ENCODE measurements at regions not wholly inside any gene's neighbourhood (a gene's known extent, or its start where the extent isn't known, plus 50 kb on each side); places are given as distances from the start of the nearest gene placed in this dataset.

DNA sequence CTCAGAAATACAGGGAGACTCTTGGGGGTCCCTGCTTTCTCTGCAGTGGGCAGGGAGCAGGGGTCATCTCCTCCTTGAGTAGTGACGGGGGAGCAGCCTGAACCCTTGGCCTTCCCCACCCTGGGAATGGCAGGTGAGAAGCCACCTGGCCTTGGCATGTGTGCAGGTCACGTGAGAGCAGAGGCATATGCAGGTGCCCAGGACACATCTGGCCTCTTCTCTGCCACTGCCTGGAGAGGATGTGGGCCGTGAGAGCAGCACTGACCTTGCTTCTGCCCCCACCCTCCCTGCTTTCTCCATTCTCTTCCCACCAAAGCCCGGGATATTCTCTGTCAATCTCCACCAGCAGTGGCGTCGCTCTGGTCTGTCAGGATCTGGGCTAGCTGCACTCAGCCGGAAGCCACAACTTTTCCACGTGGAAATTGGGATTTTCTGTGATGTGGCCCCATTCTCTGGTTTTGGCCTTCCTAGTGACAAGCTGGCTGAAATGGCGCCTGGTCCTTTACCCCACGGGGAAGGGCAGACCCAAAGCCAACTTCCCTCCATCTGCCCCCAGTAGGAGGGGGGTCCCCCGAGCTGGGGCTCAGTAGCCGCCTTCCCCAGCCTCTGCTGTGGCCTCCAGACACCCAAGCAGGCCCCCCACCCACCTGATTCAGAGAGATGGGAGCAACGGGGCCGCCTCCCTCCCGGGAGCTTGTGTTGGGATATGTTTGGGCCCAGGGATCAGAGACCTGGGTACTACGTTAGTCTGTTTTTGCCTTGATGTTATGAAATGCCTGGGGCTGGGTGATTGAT, 70.4 kb upstream of the FCN1 start:
- no peak for DNase-seq (ENCODE audit: low spot score)

DNA sequence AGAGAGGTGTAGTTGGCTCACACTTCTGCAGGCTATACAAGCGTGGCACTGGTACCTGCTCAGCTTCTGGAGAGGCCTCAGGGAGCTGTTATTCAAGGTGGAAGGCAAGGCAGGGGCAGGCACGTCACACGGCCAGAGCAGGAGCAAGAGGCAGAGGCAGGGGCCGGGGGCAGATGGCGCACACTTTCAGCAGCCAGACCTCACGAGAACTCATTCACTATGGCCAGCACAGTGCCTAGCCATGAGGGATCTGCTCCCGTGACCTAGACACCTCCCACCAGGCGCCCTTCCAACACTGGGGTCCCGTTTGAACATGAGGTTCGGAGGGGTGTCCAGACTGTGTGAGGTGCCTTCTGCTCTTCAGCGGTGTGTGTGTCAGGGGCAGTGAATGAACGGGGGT, 71.0 kb upstream of the FCN1 start:
- no peak for DNase-seq (ENCODE audit: low spot score)

DNA sequence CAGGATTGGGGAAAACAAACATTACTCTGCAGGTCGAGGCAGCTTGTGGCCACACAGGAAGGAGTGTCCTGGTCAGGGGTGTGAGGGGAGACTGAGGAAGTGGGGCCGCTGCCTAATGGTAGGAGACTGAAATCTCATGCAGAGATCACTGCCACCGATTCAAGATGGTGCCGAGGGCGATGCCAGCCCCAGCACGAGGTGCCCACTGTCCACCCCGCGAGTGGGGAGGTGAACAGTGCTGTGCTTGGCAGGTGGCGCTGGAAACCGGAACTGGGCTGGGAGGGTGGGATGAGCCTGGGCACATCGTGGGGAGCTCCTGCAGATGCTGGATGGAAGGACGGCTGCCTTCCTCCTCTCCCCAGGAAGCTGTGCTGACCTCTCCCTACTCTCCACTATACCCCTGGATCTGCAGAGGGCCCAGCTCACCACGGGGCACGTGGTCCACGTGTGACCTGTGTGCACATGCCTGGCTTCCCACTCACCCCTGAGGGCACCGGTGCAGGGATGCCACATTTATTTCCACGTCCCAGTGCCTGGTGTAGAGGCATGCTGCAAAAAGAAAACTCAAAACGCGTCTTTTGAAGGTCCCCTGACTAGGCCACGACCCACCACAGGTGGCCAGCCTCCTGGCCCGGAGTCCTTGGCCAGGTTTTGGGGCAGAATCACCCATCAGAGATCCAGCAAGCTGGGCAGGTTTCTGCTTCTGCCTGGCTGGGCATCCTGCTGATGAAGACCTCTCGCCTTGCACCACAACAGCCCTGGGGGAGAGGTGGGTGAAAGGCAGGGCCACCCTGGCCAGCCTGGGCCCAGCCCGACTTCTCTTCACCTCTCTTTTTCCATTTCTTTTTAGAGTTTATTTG, 71.7 kb upstream of the FCN1 start:
- DNase-seq (ENCODE audit: low spot score), result no peak

DNA sequence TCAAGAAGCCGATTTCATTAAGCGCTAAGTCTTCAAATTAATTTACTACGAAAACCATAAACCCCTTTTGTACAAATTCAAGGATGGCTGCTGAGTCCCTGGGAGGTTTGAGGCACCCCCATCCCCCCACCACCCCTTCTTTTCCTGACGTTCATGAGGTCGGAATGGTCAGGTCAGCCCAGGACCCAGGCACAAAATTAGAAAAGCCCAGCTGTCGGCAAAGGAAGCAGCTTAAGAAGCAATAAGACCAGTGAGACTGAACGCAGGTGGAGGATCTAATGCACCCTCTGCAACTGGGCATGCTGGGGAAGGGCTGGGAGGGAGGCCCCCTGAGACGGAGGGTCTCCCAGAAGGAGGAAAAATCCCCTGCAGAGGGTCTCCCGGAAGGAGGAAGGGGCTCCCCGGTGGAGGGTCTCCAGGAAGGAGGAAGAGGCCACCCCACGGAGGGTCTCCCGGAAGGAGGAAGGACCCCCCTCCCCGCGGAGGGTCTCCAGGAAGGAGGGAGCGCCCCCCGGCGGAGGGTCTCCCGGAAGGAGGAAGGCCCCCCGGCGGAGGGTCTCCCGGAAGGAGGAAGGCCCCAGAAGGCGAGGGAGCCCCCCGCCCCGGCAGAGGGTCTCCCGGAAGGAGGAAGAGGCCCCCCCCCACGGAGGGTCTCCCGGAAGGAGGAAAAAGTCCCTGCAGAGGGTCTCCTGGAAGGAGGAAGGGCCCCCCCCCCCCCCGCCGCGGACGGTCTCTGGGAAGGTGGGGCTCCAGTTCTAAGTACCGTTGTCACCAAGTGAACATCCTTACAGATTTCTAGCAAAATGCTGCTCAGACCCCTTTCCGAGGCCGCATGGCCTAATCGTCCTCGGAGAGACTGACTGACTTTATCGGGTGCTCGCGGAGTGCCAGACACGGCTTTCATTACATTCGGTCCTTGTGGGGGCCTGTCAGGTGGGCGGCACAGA, 74.4 kb upstream of the FCN1 start:
- DNase-seq (ENCODE audit: low spot score), result no peak

DNA sequence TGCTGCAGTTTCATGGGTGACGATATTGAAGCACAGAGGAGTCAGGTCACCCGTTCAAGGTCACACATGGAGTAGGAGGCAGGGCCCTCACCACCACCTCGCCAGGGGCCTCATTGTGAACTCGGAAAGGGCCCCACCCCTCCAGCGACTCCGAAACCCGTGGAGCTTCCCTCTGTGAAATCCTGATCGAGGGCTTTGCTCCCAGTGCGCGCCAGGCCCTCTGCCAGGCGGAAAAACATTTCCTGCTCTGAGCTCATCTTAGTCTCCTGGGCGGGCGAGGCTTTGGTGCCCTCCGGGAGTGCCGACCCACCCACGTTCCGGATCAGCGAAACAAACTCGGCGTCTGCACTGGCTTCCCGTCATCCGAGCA, 75.0 kb upstream of the FCN1 start:
- DNase-seq (ENCODE audit: low spot score), result no peak

DNA sequence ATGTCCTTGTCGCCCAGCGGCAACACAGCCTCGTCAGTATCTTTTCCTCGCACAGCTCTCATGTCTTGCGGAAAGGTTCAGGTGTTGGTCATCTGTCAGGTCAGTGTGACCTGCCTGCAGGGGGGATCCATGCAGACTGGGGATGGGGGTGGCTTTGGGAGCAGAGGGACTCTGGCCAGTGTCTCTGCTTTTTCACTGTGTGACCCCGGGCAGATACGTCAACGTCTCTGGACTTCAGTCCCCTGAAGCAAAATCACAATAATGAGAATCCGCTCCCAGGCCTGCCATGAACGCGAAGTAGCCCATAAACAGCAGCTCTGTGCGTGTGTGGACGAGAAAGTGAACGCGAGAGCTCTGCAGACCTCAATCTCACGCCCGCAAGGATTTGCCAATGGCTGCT, 75.7 kb upstream of the FCN1 start:
- no peak for DNase-seq (ENCODE audit: low spot score)

DNA sequence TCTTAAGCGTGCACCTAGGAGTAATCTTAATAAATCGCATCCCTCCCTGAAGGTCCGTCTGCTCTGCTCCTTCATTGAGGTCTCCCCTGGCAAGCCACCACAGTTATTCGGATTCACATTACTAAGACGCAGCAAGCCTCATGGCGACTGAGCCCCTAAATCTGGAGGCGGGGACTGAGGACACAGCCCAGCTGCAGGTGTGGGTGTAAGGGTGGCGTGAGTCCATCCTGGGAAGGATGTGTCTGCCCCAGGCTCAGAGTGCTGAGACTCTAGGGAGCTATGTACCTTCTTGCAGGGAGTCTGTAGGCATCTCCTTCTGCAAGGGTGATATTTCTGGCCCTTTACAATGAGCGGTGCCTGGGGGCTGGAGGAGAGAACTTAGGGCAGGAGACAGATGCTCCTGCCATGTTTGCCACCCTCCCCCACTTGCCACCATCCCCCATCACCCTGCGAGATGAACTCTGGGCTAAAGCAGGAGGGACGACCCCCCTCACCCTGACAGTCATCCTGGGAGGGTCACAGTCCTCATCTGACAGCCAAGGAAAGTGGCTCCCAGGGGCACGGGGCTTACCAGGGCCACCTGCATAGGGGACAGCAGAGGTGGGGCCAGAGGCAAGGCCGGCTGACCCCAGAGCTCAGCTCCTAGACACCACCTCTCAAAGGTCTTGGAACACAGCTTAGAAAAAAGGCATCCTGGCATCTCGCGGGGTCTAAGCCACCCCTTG, 76.4 kb upstream of the FCN1 start:
- no peak for DNase-seq (ENCODE audit: low spot score)

DNA sequence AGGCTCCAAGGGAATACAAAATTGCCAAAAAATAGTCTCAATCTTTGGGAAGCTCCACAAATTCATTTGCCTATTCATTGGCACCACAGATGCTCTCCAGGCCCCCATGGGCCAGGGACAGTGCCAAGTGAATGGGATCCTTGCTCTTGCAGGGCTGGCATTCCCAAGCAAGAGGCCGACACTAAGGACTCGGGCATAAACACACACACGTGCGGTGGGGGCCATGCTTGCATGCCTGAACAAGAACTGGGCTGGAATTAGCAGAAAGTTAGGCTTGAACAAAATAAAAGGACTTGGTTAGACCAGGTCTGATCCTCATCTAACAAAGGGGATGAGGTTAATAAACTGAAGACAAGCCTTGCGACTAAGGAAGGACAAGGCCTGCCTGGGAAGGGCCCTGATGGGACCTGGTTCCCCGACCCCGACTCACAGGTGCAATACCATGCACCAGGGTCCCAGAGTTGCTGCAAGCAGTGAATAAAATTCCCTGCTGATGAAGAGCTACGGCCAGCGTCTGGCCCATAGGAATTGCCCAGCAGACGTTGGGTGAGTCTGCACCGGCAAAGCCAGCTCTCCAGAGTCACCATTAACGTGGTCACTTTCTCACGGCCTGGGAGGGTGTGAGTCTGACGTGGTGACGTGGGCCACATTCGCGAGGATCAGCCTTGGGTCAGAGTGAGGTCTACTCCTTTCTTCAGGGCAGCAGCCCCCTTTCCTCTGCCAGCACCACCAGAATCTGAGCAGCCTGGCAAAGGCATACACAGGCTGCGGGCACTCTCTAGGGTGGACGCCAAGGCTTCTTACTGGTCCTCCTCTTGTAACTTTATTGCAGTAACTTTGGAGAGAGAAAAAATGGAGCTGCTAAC, 77.4 kb upstream of the FCN1 start:
- DNase-seq (ENCODE audit: low spot score), result no peak

DNA sequence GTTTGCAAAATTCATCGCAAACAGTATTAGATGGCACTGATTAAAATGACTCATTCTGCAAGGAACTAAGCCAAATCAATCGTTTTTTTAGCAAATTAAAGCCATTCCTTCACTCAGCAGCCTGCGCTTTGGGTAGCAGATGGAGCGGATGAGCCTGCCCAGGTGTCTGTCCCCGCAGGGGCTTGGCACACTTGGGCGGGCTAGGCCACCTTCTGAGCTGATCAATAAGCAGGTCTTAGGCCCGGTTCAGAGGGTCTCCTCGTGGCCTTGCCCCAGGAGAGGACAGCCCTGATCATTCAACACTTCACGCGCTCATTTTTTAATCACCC, 78.0 kb upstream of the FCN1 start:
- no peak for DNase-seq (ENCODE audit: low spot score)

DNA sequence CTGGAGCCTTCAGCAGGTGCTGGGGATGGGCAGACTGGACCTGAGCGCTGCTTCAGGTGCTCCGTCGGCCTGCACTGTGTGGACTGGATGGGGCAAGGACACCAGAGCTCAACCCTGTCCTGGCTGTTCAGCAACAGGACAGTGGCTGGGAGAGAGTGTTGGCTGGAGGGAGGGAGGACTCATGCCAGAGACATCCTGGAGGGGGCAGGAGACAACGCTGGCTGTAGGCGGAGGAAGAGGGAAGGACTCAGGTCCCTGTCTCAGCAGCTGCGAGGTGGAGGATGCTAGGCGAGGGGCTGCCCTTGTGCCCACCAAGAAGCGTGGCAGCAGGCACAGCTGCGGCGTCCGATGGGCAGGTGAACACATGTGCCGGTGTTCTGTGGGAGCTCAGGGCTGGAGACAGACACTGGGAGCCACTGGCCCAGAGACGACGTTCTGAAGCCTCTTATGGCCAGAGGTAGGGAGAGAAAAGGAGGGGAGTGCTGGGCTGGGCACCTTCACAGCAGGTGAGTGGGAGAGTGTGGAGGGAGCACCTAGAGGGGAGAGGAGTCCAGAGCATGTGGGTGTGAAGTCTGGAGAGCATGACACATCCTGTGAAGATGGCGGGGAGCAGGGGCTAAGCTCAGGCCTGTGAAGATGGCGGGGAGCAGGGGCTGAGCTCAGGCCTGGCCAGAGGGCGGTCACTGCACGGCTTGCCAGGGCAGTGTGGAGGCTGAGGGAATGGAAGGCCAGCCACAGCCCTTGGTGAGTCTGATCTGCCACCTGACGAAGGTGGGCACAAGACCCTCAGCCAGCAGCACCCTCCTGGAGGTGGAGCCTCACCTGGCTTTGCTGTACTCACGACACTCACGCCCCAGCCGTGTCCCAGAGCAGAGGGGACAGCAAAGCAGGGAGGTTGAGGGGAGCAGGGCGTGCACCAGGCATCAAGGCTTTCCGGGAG, 79.1 kb upstream of the FCN1 start:
- no peak for DNase-seq (ENCODE audit: low spot score)

DNA sequence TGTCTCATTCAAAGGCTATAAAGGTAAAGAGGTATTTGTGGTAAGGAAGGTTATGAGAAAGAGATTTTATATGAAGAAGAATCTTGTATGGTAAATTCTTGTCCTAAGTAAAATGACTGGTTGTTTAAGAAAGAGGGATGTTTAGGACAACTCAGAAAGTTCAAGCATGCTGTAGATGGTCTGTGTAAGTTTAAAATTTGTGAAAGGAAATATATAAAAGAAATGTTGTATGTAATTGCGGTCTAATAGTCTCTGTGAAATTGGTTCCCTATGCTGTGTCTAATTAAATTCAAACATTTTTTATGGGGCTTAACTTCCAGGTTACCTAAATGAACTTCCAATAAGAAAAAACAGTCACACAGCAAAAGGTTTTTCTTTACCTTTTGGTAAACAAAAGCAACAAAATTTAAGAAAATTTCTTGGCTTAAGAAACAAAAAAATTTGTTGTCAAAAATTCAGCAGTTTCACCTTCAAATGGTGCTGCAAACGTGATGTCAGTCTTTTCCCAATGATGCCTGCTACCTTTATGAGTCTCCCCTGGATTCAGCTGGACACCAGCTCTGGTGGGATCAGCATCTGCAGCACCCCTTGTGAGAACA, 83.0 kb upstream of the FCN1 start:
- DNase-seq (ENCODE audit: low spot score), result no peak

DNA sequence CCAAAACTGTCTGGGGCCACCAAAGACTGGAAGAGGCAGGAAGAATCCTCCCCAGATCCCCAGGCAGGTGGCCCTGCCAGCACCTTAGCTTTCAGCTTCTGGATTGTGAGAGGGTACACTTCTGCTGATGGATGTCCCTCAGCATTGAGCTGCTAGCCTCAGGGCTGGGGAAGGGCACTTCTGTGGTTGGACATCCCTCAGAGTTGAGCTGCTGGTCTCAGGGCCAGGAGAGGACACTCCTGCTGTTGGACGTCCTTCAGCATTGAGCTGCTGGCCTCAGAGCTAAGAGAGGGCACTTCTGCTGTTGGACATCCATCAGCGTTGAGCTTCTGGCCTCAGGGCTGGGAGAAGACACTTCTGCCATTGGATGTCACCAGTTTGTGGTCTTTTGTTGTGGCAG, 83.8 kb upstream of the FCN1 start:
- no peak for DNase-seq (ENCODE audit: low spot score)

DNA sequence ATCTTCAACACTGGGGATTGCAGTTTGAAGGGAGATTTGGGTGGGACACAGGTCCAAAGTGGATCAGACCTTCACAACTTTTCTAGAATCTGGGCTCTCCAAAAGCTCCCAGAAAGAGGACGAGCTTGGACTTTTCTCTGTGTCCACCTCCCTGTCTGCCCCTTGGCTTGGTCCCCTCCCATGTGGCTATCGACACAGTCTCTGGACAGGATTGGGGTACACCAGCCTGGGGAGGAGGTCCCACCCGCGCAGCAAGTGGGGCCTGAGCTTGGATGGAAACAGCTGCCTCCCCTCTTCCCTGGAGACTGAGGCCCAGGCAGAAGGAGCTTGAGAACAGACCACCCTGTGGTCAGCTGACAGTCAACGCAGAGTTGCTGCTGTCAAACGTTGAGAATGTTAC, 84.6 kb upstream of the FCN1 start:
- DNase-seq (ENCODE audit: low spot score), result no peak

DNA sequence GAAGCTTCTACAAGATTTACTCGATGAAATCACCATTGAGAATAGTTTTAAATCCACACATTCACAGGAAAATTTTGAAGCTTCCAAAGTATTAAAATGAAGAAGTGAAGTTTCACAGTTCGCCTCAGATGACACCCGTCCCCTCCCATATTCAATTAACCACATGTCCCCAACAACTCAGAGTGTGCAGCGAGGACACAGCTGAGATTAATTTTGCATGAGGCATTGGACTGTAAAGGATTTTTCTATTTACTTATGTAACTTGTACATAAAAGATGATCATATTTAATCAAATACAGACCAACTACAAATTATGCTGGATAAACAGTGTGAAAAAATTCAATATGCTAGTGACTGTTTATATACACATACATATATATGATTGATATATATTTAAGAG, 84.7 kb upstream of the OLFM1 start:
- no peak for DNase-seq (ENCODE audit: low spot score)

DNA sequence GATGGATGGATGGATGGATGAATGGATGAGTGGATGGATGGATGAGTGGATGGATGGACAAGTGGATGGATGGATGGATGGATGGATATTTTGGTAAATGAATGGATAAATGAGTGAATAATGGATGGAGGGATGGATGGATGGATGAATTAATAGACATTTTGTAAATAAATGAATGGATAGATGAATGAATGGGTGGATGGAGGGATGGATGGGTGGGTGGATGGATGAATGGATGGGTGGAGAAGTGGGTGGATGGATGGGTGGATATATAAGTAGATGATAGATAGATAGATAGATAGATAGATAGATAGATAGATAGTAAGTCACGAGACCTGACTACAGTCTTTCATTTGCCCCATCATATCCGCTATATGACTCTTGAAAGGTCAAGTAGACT, 82.7 kb upstream of the OLFM1 start:
- no peak for DNase-seq (ENCODE audit: low spot score)

DNA sequence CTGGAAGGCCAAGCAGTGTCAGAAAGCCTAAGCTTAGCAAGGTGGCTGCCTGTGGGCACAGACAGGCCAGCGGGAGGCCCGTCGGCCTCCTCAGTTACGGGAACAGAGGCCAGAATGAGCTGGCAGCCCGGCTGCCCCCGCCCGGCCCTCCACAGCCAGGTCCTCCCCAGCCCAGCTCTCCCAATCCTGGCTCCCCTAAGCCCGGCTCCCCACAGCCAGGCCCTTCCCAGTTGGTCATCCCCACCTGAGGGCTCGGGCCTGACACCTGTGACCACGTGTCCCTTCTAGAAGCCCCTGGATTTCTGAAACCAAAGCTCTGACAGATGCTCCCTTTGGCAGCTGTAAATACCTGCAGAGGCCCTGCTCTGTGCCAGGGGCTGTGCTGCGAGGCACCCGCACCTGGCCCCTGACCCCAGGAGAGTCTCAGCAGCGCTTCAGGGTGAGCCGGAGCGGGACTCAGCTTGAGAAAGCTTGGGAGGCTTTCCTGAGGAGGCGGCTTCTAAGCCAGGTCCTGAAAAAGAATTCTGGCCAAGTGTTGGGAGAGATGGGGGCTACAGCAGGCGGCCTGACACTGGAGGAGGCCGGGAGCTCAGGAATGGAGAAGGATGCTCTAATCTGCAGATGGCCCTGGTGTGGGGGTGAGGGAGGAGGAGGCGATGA, 80.4 kb upstream of the OLFM1 start:
- DNase-seq (ENCODE audit: low spot score), result no peak

DNA sequence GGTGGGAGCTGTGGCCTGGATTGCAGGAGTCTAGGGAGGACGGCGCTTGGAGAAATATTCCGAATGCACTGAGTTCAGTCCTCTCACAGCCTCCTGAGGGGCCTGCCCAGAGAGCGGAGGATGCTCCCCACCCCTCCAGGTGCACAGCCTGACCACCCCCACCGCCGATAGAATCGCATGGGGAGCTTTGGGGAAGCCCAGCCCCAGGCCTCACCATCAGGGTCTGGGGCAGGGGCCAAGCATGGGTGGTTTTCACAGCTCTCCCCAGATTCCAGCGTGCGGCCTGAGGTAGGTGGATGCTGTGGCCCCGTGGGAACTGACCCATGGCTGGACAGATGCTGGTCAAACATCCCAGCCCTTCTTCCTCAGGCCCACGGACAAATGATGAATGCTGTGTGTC, 79.9 kb upstream of the OLFM1 start:
- no peak for DNase-seq (ENCODE audit: low spot score)

DNA sequence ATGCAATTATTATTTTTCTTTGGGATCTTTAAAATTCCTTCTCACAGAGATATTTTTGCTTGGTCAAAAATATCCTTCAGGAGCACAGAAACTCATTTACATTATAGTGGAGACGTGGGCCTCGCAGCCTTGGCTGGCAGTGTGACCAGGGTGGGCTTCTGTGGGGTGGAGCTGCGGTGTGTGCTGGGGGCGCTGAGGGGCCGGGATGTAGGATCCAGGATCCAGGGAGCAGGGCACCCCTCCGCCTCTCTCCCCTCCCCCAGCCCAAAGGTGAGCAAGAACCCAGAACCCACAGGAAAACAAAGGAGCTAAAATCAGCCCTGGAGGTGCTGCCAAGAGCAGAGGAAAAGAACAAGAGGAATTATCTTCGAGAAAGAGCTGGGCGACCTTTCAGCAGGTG, 79.1 kb upstream of the OLFM1 start:
- no peak for DNase-seq (ENCODE audit: low spot score)

DNA sequence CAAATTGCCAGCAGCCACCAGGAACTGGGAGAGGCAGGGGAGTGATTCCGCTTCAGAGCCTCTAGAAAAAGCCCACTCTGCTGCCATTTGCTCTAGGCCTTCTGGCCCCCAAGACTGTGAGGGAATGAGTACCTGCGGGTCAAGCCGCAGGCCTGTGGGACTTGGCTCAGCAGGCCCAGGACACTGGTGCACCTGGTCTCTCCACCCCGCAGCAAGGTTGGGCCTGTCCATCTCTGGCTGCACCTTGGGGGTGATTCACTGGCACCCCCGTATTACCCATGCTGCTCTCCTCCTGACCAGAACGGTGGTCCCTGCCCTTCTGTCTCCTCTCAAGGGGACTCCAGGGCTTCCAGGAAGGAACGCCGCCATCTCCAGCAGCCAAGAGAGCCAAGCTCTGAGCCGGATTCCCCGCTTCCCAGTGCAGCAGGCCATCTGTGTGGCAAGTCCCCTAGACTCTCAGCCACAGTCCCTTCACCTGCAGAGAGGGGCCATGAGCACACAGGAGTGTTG, 78.4 kb upstream of the OLFM1 start:
- no peak for DNase-seq (ENCODE audit: low spot score)

Data from COLO829 (cell line).